ENCODE measurements at regions not wholly inside any gene's neighbourhood (a gene's known extent, or its start where the extent isn't known, plus 50 kb on each side); places are given as distances from the start of the nearest gene placed in this dataset.

DNA sequence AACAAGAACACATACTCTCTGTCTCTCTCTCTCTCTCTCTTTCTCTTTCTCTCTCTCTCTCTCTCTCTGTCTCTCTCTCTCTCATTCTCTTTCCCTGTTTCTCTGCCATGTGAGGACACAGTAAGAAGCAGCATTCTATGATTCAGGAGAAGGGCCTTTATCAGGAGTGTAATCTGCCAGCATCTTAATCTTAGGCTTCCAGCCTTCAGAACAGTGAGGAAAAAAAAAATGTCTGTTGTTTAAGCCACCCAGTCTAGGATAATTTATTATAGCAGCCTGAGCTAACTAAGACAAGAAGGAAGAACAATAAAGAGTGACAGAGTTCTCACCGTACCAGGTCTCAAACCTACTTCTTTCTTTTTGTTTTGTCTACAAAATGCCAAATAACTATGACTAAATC lies 399.4 kb downstream of the SOCS6 start (continued):
- no peak for TF ChIP-seq POLR2AphosphoS5 (IDR thresholded peaks at IDR 0.05; ENCODE audit: low read depth, low read length)
- no peak for TF ChIP-seq POLR2A (IDR thresholded peaks at IDR 0.05; ENCODE audit: borderline replicate concordance, extremely low read depth, insufficient read depth, insufficient read length)
- no peak for TF ChIP-seq EZH2phosphoT487 (IDR thresholded peaks at IDR 0.05; ENCODE audit: borderline replicate concordance)

- no peak overlapping the region for H3K9ac ChIP-seq (ENCODE audit: low read length)
- H3K36me3 ChIP-seq (ENCODE audit: control insufficient read depth in 1 of 2, insufficient read depth in 2 of 2, low read length in 2 of 2): no peaks in the 10 kb centered on the region
- H3K9me3 ChIP-seq (ENCODE audit: control insufficient read depth in 1 of 2, insufficient read depth in 1 of 2, low read depth in 1 of 2, low read length in 2 of 2): no peaks in the 10 kb centered on the region
- BruUV-seq (replicated peaks): no TSS peak
- RAD21 ChIA-PET (ENCODE audit: low non-redundant PET in 1 of 2, low total read pairs in 2 of 2, uncharacterized antibody in 2 of 2, unreplicated experiment in 2 of 2): no interaction called here
- CTCF ChIA-PET: no interaction called here
- H3K4me2 ChIP-seq (ENCODE audit: low read length): no peak overlapping the region
- intact Hi-C loops (cut with micrococcal nuclease): no loop called here
- no peaks in the 10 kb centered on the region for H3K4me1 ChIP-seq (ENCODE audit: control insufficient read depth in 1 of 2, insufficient read depth in 2 of 2, low read length in 2 of 2)
- ATAC-seq (no peak), DNase-seq (ENCODE audit: low read depth, low spot score) (no peak)
- no peak overlapping the region for H3K27ac ChIP-seq (ENCODE audit: low read depth, low read length)
- no peaks in the 10 kb centered on the region for H3K9me2 ChIP-seq (ENCODE audit: insufficient read depth)
- no peaks in the 10 kb centered on the region for H4K20me1 ChIP-seq (ENCODE audit: insufficient read depth)
- H3K79me2 ChIP-seq (ENCODE audit: insufficient read depth, low read length): no peaks in the 10 kb centered on the region
- no peak overlapping the region for H3K4me3 ChIP-seq (replicated peaks in 1 of 2; ENCODE audit: low read depth in 1 of 2, low read length in 2 of 2)
- H2AFZ ChIP-seq (ENCODE audit: low read depth, low read length, poor library complexity, severe bottlenecking): no peak overlapping the region
- POLR2A ChIA-PET: no interaction called here
- H3K27me3 ChIP-seq (ENCODE audit: insufficient read depth, low read length): no peaks in the 10 kb centered on the region
- TF ChIP-seq JUND (IDR thresholded peaks at IDR 0.05) (no peak), ZNF274 (IDR thresholded peaks at IDR 0.05; ENCODE audit: low read depth, low read length) (no peak), CEBPB (IDR thresholded peaks at IDR 0.05; ENCODE audit: low read depth) (no peak), EZH2phosphoT487 (IDR thresholded peaks at IDR 0.05; ENCODE audit: borderline replicate concordance) (no peak), ATF3 (IDR thresholded peaks at IDR 0.05) (no peak)
Observed at GRCh38 chr18:70684821-70685220, 396.0 kb downstream of the SOCS6 start.

DNA sequence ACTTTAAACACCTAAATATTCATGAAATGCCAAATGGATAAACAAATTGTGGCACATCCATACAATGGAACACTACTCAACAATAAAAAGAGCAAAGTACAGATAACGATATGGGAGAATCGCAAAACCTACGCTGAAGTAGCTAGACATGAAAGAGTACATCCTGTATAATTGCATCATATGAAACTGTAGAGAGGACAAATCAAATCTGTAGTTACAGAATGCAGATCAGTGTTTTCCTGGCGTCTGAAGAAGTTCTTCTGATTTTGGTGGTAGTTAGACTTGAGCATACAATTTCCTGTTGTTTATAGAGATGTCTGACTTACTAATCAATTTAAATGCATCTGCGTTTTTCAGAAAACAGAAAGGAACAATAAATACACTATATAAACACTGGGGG lies 394.4 kb downstream of the SOCS6 start:
- Histone ChIP-seq H3K4me3 (replicated peaks in 1 of 2; ENCODE audit: low read depth in 1 of 2, low read length in 2 of 2) (no peak overlapping the region), H3K36me3 (ENCODE audit: control insufficient read depth in 1 of 2, insufficient read depth in 2 of 2, low read length in 2 of 2) (no peaks in the 10 kb centered on the region), H4K20me1 (ENCODE audit: insufficient read depth) (no peaks in the 10 kb centered on the region), H3K27me3 (ENCODE audit: insufficient read depth, low read length) (no peaks in the 10 kb centered on the region), H3K9me2 (ENCODE audit: insufficient read depth) (no peaks in the 10 kb centered on the region), H2AFZ (ENCODE audit: low read depth, low read length, poor library complexity, severe bottlenecking) (no peak overlapping the region), H3K4me1 (ENCODE audit: control insufficient read depth in 1 of 2, insufficient read depth in 2 of 2, low read length in 2 of 2) (no peaks in the 10 kb centered on the region), H3K9ac (ENCODE audit: low read length) (no peak overlapping the region), H3K27ac (ENCODE audit: low read depth, low read length) (no peak overlapping the region), H3K9me3 (ENCODE audit: control insufficient read depth in 1 of 2, insufficient read depth in 1 of 2, low read depth in 1 of 2, low read length in 2 of 2) (no peaks in the 10 kb centered on the region), H3K79me2 (ENCODE audit: insufficient read depth, low read length) (no peaks in the 10 kb centered on the region), H3K4me2 (ENCODE audit: low read length) (no peak overlapping the region)
- POLR2A ChIA-PET: no interaction called here
- BruUV-seq (replicated peaks): no TSS peak
- intact Hi-C loops (cut with micrococcal nuclease): no loop called here
- CTCF ChIA-PET: no interaction called here
- ATAC-seq (no peak), DNase-seq (ENCODE audit: low read depth, low spot score) (no peak)
- RAD21 ChIA-PET (ENCODE audit: low non-redundant PET in 1 of 2, low total read pairs in 2 of 2, uncharacterized antibody in 2 of 2, unreplicated experiment in 2 of 2): no interaction called here
- TF ChIP-seq ZNF274 (IDR thresholded peaks at IDR 0.05; ENCODE audit: low read depth, low read length): no peak
- TF ChIP-seq POLR2A (IDR thresholded peaks at IDR 0.05; ENCODE audit: borderline replicate concordance, extremely low read depth, insufficient read depth, insufficient read length): no peak
- no peak for TF ChIP-seq CTCF (IDR thresholded peaks at IDR 0.05 in 2 of 3, conservative IDR thresholded peaks at IDR 0.05 in 1 of 3; ENCODE audit: borderline replicate concordance in 1 of 3, insufficient read depth in 1 of 3, low read depth in 2 of 3, low read length in 2 of 3)
- TF ChIP-seq RAD21 (IDR thresholded peaks at IDR 0.05; ENCODE audit: low read depth): no peak
- no peak for TF ChIP-seq CEBPB (IDR thresholded peaks at IDR 0.05; ENCODE audit: low read depth)
- TF ChIP-seq EZH2phosphoT487 (IDR thresholded peaks at IDR 0.05; ENCODE audit: borderline replicate concordance): no peak
- TF ChIP-seq YY1 (IDR thresholded peaks at IDR 0.05; ENCODE audit: extremely low read depth, insufficient replicate concordance, low read depth, low read length): no peak
- no peak for TF ChIP-seq REST (IDR thresholded peaks at IDR 0.05; ENCODE audit: low read depth)
- no peak for TF ChIP-seq TCF7L2 (IDR thresholded peaks at IDR 0.05; ENCODE audit: borderline replicate concordance, extremely low read depth, insufficient read depth, insufficient read length)
- TF ChIP-seq EGR1 (IDR thresholded peaks at IDR 0.05; ENCODE audit: low read depth): no peak
- TF ChIP-seq POLR2AphosphoS5 (IDR thresholded peaks at IDR 0.05; ENCODE audit: low read depth, low read length): no peak

Measured in HCT116 (cell line).